MM.1S (cell line): ENCODE measurements at regions not wholly inside any gene's neighbourhood (a gene's known extent, or its start where the extent isn't known, plus 50 kb on each side); places are given as distances from the start of the nearest gene placed in this dataset.

ENCODE experiments used
- EZH2 ChIP-seq: fragments of 300-600 bp; sonication (generic); optimal IDR thresholded peaks from 2 replicates; pipeline ENCODE3; 2017; ENCODE audit warnings: low read depth, mild to moderate bottlenecking, antibody characterized with exemption, low read length, mixed read lengths
- EZH2phosphoT487 ChIP-seq: fragments of 300-600 bp; sonication (generic); IDR thresholded peaks from 2 replicates; pipeline ENCODE4 v1.6.1; 2018; ENCODE audit warnings: antibody characterized with exemption, low read length
- TF ChIP-seq, protein P1 (sequence below): fragments of 300-600 bp; sonication (generic); IDR thresholded peaks from 2 replicates; pipeline ENCODE4 v1.5.1; 2016; ENCODE audit warnings: antibody characterized with exemption, low read length, mixed read lengths

GRCh38 chr2:146451972-146452371 is 1392.9 kb upstream of the ACVR2A start:
- TF ChIP-seq, protein P1, sequence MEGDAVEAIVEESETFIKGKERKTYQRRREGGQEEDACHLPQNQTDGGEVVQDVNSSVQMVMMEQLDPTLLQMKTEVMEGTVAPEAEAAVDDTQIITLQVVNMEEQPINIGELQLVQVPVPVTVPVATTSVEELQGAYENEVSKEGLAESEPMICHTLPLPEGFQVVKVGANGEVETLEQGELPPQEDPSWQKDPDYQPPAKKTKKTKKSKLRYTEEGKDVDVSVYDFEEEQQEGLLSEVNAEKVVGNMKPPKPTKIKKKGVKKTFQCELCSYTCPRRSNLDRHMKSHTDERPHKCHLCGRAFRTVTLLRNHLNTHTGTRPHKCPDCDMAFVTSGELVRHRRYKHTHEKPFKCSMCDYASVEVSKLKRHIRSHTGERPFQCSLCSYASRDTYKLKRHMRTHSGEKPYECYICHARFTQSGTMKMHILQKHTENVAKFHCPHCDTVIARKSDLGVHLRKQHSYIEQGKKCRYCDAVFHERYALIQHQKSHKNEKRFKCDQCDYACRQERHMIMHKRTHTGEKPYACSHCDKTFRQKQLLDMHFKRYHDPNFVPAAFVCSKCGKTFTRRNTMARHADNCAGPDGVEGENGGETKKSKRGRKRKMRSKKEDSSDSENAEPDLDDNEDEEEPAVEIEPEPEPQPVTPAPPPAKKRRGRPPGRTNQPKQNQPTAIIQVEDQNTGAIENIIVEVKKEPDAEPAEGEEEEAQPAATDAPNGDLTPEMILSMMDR, result no peak
- TF ChIP-seq EZH2phosphoT487 (no peak), EZH2 (no peak)
